Heart left ventricle (tissue), 13 donors: ENCODE measurements at regions not wholly inside any gene's neighbourhood (a gene's known extent, or its start where the extent isn't known, plus 50 kb on each side); places are given as distances from the start of the nearest gene placed in this dataset.

Experiments used
- POLR2A ChIP-seq, 2 donors: fragments of 450-650 bp; IDR thresholded peaks; one replicate each; pipeline ENCODE4 v1.6.1; 2017; ENCODE audit warnings: antibody characterized with exemption in 2 of 2, mild to moderate bottlenecking in 2 of 2, moderate library complexity in 2 of 2
- TF ChIP-seq, protein P1 (sequence below), 12 donors: fragments of 200-600 bp; sonication (generic) in 4 of 12; IDR thresholded peaks; one replicate each; pipeline versions ENCODE4 v1.5.0 to v1.8.0; 2018 to 2022; ENCODE audit warnings: antibody characterized with exemption in 12 of 12, mild to moderate bottlenecking in 5 of 12
- donor health status: ischemic (EF 13 %, LVEDD 7.1; RV severe dilation, severe dysfunction).
- donor health status: DM: no; HTN: yes; CAD: no.
- donor health status: DM: no; HTN: no; CAD: no.
- donor health status: ischemic (EF 25% LVEDD 6.9; RV normal size, moderate dysfunction).
- donor health status: ischemic (EF 25% LVEDD 5.7; RV mildly dilated, moderate dysfunction).
- donor health status: ischemic (EF 35%, LVEDD 5.7; RV mildly dilated, moderate dysfunction).
- donor health status: nonischemic (EF 11% LVEDD 7.7; RV severe dilation, severe dysfunction).
- donor health status: DM: yes; HTN: yes; CAD: no.
- donor health status: PGD.
- donor health status: ischemic (EF 29% LVEDD 5.4; RV normal size, mild dysfunction).
- donor health status: nonischemic (EF 23%, LVEDD 6.1; RV moderate dilation, normal function).

DNA sequence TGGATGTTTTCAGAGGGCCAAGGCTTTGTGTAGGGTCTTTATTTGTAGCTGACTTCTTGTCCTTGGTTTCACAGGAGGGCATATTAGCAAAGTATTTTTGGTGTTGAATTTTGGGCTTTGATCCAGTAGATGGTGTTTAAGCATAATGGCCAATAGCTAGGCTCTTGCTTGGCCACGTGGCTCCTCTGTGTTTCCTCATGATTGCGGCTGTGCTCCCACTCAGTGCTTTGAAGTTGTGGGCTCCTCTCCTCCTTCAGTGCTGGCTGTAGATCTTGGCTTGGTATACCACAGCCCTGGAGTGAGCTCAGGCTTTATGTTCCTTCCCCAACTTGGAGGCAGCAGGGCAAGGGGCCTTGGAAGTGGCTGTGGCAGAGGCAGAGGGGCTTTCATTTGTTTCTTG, 107.2 kb upstream of the CENPE start:
- TF ChIP-seq, protein P1, sequence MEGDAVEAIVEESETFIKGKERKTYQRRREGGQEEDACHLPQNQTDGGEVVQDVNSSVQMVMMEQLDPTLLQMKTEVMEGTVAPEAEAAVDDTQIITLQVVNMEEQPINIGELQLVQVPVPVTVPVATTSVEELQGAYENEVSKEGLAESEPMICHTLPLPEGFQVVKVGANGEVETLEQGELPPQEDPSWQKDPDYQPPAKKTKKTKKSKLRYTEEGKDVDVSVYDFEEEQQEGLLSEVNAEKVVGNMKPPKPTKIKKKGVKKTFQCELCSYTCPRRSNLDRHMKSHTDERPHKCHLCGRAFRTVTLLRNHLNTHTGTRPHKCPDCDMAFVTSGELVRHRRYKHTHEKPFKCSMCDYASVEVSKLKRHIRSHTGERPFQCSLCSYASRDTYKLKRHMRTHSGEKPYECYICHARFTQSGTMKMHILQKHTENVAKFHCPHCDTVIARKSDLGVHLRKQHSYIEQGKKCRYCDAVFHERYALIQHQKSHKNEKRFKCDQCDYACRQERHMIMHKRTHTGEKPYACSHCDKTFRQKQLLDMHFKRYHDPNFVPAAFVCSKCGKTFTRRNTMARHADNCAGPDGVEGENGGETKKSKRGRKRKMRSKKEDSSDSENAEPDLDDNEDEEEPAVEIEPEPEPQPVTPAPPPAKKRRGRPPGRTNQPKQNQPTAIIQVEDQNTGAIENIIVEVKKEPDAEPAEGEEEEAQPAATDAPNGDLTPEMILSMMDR (IDR thresholded peaks at IDR 0.05), result no peak
- TF ChIP-seq POLR2A (IDR thresholded peaks at IDR 0.05), result no peak
